ENCODE measurements at regions not wholly inside any gene's neighbourhood (a gene's known extent, or its start where the extent isn't known, plus 50 kb on each side); places are given as distances from the start of the nearest gene placed in this dataset.

DNA sequence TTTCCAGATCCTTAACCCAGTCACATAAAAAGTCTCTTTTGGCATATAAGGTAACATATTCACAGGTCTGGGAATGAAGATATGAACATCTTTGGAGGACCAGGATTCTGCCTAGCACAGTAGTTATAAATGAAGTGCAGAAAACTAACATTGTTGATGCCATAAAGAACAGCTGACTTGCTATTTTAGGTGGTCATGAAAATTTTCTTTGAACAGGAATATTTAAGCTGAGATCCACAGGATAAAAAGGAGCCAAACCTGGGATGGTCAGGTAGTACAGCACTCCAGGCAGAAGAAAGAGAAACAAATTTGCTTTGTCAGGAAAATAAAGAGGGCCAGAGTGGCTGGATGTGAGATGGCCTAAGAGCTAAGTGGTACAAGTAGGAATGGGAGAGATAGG, 80.0 kb downstream of the CENPW start:
- no peak for DNase-seq

DNA sequence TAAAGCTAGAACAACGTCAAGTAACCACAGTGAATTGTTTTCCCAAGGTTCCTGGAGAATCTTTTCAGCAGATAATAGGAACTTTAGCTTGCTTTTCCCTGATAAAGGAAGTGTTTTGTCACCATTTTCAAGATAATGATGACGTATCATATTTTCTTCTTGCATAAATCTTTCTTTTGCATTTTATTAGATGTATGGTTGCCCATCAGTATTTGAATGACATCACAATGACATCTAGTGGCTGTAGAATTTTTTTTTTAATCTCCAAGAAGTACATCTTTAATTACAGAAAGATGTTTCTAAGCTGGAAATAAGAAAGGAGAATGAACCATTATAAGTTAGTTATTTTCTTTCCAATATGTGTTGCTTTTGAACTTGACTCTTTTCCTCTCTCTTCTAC, 83.0 kb downstream of the CENPW start:
- no peak for DNase-seq

DNA sequence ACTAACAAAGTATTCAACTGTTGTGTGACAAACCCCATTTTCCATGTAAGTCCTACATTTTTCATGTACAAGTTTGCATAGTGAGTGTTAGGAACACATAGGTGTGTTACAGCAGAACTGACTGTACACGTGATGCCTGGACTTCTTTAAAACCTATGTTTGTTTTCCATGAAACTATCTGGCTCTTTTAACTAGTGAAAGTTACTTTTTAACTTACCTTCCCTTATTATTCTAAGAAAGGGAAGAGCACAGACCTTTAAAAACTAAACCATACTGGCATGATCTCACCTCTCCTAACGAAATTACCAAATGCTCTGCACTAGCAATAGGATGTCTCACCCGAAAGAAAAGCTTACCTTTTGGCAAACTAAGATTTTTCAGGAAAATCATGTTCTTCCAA, 87.8 kb downstream of the CENPW start:
- DNase-seq: no peak

DNA sequence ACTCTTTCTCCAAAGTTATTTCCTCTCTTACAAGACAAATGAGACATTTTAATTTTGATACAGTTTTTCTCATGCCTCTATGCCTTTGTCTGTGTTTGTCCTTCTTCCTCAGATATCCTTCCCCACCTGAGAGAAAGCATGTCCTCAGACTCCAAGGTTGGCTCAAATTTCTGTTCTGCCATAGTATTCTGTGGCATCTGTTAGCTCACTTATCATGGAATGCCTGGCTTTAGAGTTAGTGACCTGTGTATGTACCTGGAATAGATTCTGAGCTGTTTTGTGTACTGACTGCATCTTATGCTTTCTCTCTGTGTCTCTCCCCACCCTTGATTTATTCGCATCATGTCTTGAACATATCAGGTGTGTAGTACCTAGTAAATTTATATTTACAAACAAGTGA, 90.0 kb downstream of the CENPW start:
- no peak for DNase-seq

DNA sequence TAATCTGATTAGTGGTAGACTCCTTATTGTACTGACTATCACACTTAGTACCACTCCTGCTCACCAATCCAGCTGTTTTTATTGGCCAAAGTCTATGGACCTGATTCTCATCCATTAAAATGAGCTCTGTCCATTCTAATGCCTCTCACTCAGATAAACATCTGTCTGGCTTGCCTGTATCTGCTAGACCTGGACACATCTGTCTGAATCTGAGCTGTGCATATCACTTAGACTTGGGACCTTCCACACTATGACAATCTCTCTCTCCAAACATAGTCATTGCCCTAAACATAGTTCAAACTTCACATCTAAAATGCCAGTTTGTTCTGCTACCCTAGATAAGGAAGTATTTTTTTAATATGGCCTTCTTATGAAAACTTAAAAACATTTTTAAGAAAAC, 92.6 kb downstream of the CENPW start:
- DNase-seq: no peak

DNA sequence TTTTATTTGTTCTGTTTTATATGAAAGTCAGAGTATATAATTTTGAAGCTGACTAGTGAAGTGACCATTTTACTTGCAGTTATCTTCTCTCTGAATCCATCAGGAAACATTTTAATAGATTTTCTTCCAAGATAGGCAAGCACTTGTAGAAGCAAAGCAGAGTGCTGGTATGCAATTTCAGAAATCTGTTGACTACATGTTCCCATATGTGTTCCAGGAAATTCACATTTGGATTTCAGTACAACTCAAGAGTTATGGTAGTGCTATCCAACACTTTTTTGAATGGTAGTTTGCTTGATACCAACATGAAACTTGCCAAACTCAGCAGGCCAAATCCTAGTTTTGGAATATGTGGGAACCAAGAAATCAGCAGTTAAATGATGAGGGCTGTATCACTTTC, 94.0 kb downstream of the CENPW start:
- no peak for DNase-seq

DNA sequence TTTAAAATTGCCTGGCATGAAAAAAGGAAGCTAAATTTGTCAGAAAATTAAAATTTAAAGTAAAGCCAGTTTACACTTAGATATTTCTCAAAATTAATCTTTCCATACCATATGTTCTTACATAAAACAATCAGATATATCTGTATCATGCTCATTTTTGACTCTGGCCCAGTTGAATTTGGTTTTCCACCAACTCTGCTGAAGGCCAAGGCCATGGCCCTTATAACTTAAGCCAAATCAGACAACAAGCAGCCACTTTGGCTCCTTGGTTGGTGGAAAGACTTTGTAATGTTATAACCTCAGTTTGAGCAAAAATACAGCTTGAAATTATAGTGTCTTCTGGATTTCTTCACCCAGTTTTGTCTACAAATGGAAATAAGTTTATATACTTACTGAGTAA, 97.3 kb downstream of the CENPW start:
- DNase-seq: no peak

DNA sequence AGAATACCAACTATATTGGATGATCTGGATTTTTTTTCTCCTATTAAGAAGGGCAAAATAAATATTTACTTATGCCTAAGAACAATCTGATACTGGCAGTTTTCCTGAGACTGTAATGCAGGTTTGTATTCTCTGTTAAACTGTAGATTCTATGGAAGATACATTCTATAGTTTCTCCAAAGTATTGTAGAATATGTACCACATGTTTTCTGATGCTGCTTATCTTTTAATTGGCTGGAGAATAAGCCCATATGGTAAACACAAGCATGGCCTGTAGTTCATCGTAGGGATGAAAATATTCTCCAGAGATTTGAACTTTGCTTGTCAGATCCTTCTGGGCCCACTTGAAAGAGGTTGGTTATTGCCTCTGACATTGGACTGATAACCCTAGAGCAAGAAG, 99.1 kb downstream of the CENPW start:
- no peak for DNase-seq

DNA sequence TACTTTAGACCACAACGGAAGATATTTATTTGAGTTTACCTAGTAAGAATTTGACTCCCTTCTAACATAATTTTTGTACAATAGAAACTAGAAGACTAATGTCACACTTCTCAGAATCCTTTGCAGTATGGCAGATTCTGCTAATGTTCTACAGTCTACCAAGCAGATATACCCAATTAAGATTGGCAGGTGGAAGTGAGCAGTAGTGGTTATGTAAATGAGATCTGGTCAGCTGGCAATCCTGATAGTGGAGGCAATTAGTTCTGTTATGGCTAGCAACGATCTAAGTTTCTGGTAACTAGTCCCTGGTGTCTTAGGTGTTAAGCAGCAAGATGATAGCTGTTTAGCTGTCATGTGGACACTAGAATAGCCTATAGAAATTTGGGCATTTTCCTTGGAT, 101.0 kb downstream of the CENPW start:
- DNase-seq: no peak

DNA sequence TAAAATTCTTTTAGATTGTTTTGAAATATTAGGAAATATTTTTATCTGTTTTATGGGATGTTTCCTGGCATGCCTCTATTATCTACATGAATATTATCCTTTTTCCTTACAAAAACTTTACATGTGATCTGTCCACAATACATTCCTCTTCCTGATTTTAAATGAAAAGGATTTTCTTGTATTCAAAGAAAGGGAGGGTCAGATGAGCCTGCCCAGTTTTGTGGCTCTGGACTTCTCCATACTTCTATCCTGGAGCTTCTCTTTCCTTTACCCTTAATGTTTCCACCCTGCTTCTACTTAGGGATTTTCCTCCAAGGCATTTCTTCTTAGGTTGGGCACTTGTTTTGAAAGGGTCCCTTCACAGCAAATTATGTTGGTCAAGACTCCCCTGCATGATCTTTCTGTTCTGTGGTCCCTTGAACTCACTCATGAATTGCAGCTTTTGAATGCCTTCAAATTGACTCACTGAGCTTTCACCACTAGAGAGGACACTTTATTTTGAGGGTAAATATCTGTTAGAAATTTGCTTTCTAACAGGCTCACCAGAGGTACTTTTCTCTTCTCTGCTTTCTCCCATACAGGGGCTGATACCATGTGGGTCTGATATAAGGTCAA, 104.9 kb downstream of the CENPW start:
- no peak for DNase-seq

DNA sequence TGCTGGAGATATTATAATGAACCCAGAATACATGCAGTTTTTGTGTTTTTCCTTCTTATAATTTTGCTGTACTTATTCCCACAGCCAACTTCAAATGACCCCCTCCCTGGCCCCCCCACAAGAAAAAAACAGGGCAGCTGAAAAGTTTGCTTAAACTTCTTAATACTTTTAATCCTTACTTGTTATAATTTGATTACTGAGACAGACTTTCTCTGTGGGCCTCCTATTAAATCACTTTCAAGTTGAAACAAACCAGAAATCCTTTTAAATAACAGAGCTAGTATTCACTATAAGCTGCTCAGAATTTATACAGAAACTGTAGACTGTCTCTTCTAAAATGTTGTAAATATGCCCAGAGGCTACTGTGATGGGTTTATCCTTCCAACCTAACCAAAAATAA, 106.3 kb downstream of the CENPW start:
- DNase-seq: no peak

DNA sequence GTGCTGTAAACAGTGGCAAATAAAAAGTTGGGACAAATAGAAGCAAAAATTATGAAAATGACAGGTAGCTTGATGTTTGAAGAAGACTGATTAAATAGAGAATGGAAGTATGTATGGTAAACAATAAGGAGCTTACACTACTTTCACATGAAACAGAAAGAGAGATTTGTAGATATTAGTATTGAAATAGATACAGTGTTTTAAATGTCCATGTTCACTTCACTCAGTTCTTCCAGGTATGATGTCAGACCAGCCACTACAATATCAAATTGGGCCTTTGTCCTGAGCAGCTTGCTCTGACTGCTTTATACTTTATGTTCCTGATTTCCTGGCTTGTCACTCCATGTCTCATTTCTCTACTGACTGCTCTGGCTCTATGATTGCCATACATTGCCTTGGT, 107.5 kb downstream of the CENPW start:
- no peak for DNase-seq

DNA sequence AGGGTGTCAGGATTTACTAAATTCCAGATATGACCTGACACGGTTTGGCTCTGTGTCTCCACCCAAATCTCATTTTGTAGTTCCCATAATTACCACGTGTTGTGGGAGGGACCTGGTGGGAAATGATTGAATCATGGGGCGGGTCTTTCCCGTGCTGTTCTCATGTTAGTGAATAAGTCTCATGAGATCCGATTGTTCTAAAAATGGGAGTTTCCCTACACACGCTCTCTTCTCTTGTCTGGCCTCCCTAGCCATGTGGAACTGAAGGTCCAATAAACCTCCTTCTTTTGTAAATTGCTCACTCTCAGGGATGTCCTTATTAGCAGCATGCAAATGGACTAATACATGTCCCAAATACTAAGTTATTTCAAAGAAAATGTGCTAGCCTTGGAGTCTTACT, 121.1 kb downstream of the CENPW start:
- DNase-seq: no peak

DNA sequence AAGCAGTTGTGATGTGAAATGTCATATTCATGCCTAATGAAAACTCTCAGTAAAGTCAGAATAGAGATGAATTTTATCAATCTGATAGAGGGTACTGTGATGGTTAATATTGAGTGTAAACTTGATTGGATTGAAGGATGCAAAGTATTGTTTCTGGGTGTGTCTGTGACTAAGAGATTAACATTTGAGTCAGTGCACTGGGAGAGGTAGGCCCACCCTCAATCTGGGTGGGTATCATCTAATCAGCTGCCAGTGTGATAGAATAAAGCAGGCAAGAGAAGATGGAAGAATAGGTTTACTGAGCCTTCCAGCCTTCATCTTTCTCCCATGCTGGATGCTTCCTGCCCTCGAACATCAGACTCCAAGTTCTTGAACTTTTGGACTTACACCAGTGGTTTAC, 124.3 kb downstream of the CENPW start:
- no peak for DNase-seq

DNA sequence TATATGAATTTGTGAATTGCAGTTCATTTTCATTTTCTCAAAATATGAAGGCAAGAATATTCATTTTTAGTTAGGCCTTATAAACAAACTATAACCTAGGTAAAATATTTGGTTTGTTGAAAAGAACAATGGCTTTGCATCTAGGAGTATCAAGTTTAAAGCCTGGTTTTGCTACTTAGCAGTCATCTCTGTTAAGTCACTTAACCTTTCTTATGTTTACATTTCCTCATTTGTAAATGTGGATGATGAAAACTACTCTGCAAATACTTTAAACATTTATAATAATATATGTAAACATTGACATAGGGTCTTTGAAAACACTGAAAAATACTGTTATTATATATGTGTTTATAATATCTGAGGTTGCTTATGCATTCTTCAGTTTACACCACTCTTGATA, 135.5 kb downstream of the CENPW start:
- no peak for DNase-seq

DNA sequence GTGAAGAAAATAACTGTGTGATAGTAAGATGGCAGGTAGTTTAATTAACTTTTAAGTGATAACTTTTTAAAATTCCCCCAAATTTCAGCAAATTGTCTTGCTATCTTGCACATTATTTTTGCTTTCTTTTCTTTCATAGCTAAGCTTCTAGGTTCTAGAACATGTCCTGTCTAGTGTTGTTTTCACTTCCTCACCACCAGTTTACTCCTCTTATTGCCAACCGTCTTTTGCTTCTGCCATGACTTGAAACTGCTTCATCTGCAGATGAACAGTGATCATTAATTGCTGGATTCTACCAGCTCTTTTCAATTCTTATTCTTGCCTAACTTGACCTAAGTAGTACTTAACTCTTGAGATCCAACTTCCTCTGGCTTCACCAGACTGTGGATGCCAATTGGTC, 137.8 kb downstream of the CENPW start:
- no peak for DNase-seq

DNA sequence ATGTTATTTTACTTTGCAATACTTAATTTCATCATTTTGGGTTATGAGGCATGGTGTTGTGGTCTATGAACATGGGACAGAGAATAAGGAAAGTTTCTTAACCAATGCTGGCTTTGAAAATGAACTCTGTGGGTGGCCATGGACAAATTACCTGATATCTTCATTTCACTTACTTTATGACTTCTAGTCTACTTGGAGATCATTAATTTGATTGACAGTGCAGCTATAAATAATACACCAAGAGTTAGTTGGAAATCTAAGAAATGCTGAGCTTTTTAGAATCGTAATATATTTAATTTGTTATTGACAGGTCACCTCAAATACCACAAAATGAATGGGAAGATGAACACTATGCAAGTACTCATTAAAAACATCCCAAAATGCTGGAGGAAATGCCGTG, 140.4 kb downstream of the CENPW start:
- DNase-seq: no peak

DNA sequence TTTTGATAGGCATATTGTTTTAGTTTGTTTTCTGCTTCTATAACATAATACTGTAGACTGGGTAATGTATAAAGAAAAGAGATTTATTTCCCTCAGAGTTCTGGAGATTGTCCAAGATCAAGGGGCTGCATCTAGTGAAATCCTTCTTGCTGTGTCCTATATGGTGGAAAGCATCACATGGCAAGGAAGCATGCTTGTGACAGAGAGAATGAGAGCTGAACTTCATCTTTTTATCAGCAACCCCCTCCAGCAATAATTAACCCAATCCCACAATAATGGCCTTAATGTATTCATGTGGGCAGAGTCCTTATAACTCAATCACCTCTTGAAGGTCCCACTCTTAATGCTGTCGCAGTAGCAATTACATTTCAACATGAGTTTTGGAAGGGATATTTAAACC, 141.4 kb downstream of the CENPW start:
- DNase-seq: no peak

DNA sequence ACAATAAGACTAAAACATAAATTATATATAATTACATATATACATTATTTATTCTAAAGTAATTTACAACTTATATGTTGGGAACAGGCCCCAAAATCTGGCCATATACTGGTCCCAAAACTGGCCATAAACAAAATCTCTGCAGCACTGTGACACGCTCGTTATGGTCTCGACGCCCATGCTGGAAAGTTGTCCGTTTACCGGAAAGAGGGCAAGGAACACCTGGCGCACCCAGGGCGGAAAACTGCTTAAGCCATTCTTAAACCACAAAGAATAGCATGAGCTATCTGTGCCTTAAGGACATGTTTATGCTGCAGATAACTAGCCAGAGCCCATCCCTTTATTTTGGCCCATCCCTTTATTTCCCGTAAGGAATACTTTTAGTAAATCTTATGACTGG, 164.9 kb downstream of the CENPW start:
- DNase-seq: no peak

DNA sequence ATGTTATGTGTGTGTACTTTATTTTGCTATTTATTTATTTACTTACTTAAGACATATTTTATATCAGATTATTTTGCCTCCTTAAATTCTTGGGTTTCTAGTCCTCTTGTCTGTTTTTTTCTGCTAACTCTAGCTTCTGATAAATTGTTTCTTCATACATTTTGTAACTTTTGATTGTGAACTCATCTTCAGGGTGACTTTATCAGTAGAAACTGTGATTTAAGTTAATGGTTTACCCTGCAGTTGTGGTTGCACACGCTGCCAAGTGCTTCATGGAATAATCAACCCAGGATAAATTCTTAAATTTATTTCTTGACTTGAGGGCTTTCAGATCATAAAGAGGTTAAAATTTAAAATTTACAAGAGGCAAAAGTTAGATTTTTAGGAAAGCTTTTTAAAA, 173.3 kb downstream of the CENPW start:
- DNase-seq: no peak

DNA sequence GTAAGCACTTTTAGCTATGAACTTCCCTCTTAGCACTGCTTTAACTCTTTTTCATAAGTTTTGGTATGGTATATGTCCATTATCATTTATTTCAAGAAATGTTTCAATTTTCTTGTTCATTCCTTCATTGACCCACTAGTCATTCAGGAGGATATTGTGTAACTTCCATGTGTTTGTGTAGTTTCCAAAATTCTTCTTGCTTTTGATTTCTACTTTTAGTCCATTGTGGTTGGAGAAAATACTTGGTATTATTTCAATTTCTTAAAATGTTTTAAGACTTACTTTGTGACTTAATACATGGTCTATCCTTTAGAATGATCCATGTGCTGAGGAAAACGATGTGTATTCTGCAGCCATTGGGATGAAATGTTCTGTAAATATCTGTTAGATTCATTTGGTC, 176.5 kb downstream of the CENPW start:
- no peak for DNase-seq

DNA sequence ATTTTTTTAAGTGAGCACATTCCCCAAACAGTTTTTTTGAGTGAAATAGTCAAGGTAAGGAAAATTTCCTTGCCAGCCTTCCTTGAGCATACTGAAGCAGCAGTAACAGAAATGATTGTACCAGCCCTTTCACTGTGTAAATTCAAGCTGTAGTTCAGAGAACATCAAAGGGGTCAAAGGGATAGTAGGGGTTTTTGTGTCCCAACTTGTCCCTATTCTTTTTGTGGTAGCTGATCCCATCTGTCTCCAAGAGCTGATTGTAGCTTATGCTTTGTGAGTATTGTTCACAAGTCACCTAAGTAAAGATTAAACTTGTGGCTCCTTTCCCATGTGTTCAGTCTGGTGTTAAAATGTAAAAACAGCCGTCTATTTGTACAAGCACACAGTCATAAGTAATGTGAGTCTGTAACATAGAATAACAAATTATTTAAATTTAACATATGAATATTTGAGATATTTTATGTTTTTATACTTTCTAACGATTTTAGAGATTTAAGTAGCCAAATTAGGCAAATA, 185.0 kb downstream of the CENPW start:
- no peak for DNase-seq

DNA sequence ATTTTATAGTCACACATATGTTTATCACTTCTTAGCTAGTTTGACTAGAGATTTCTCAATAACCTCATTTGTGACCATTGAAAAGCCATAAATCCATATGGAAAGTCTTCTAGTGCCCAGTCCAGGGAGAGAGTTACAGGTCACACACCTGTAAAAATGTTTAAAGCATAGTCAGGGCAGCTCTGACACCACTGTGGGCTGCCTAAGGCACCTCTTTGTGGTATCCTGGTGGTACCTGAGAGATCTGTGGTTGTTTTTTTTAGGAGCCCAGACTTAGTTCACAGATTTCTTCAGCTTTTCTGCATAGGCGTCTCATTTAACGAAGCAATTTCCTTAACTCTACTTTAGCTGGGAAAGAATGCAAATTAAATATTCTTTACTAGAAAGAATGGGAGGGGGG, 186.6 kb downstream of the CENPW start:
- no peak for DNase-seq

DNA sequence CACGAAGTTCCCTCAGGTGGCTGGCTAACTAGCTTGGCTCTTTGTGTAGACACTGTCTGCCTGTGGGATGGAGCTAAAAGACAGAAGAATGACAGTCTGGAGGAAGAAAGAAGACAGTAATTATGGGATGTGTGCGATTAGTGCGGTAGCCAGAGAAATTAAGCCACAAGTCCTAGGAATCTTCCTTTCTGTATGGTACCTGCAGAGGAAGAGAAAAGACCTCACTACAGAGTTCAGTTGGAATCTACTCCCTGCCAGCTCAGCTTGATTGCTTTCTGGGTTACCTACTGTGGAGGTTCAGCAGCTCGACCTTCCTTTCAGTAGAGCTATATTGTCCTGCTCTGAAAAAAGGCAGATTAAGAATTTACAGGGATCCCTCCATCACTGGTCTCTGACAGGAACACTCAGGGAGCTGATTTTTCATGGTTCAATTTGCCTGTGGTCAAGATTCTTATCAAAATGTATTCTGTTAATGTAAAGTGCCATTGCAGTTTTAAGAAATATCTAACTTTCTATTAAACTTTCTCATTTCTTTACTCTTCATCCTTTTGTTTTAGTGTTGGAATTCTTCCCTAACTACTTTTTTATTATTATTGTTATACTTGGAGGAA, 187.2 kb downstream of the CENPW start:
- no peak for DNase-seq

DNA sequence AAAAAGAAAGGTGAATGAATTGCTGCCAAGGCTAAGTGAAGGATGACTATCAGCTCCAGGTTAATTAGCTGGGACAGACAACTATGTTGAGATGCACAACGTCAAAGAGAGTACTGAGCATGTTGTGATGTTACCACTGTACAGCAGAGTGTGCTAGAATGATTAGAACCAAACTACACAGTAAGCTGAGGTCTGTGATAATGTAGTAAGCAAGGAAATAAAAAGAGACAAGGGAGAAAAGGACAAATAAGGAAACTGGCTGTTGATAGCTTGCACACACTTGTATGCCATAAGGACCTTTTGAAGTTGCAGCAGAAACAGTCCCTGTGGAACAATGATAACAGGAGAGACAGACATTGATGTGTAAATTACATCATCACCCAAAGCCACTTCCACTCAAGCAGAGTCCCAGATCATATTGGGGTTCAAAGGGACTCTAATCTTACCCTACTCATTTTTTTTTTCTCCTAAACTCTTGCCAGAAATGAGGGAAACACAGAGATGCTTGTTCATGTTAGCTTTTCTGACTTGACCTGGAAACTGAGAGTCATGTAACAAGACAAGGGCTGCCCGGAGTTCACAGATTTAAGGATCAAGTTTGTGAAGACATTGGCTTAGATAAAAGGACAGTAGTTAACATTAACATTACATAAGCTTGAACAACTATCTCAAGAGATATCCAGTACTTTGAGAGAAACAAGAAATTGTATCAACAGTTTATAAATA, 189.9 kb downstream of the CENPW start:
- no peak for DNase-seq

Measured in cerebellar nuclear complex (tissue), 1 donor.